Stimulated activated naive B cell treated with anti-CD40 and anti-IgM and Interleukin-4, amounts not matched to agents 10 μg/mL and 1 μg/mL and 100 μg/mL, for 72 hours (primary cell): ENCODE measurements at regions not wholly inside any gene's neighbourhood (a gene's known extent, or its start where the extent isn't known, plus 50 kb on each side); places are given as distances from the start of the nearest gene placed in this dataset.
"Not testable (repeated sequence)": the region's sequence is repeated elsewhere in the genome, so short reads cannot be mapped to it uniquely, and the experiment has no call there.

Source experiments
- ATAC-seq, 2 donors: fragments of 150-1000 bp; cut with Tn5 transposase; replicated peaks; 2 replicates each; pipeline ENCODE4 v1.10.0; 2021; ENCODE audit warnings: moderate library complexity in 1 of 2
- DNase-seq: peaks from one replicate; pipeline ENCODE4 v3.0.0; 2021
- H3K27ac Mint-ChIP-seq: one replicate; pipeline ENCODE4 v1.8.0; 2022; ENCODE audit warnings: mild to moderate bottlenecking, mixed read lengths
- H3K27me3 Mint-ChIP-seq, 2 donors: one replicate each; pipeline ENCODE4 v1.8.0; 2022; ENCODE audit warnings: mixed read lengths in 2 of 2
- H3K36me3 Mint-ChIP-seq, 2 donors: one replicate each; pipeline ENCODE4 v1.8.0; 2022; ENCODE audit warnings: mixed read lengths in 2 of 2, mild to moderate bottlenecking in 1 of 2
- H3K4me1 Mint-ChIP-seq, 2 donors: one replicate each; pipeline ENCODE4 v1.8.0; 2022; ENCODE audit warnings: mixed read lengths in 2 of 2, mild to moderate bottlenecking in 1 of 2
- H3K4me3 Mint-ChIP-seq, 2 donors: one replicate each; pipeline ENCODE4 v1.8.0; 2022; ENCODE audit warnings: mild to moderate bottlenecking in 2 of 2, mixed read lengths in 2 of 2, moderate library complexity in 1 of 2
- H3K9me3 Mint-ChIP-seq, 2 donors: one replicate each; pipeline ENCODE4 v1.8.0; 2022; ENCODE audit warnings: mixed read lengths in 2 of 2, mild to moderate bottlenecking in 1 of 2

- Mint-ChIP-seq H3K27ac (no peak overlapping the region), H3K4me3 (no peak overlapping the region), H3K4me1 (no peaks in the 10 kb centered on the region), H3K27me3 (no peaks in the 10 kb centered on the region), H3K9me3 (peaks cover 2 to 5% of the 10 kb centered on the region in 2 donors), H3K36me3 (no peaks in the 10 kb centered on the region)
- DNase-seq = no peak
- no peak for ATAC-seq
Observed at GRCh38 chr2:187782301-187782700, 228.1 kb upstream of the TFPI start.

- Mint-ChIP-seq H3K36me3 (no peaks in the 10 kb centered on the region), H3K4me1 (no peaks in the 10 kb centered on the region), H3K4me3 (no peak overlapping the region), H3K27me3 (no peaks in the 10 kb centered on the region), H3K27ac (no peak overlapping the region), H3K9me3 (peaks cover 5 to 10% of the 10 kb centered on the region in 2 donors)
- ATAC-seq = no peak
- no peak for DNase-seq
Observed at GRCh38 chr2:187783446-187783845, 229.2 kb upstream of the TFPI start.

GRCh38 chr2:187784138-187784537 is 229.9 kb upstream of the TFPI start:
- not testable (repeated sequence) for H3K9me3 Mint-ChIP-seq, H3K27ac Mint-ChIP-seq, H3K36me3 Mint-ChIP-seq, H3K27me3 Mint-ChIP-seq, H3K4me1 Mint-ChIP-seq, ATAC-seq, H3K4me3 Mint-ChIP-seq, DNase-seq

- Mint-ChIP-seq H3K9me3 (peaks cover 9 to 11% of the 10 kb centered on the region in 2 donors), H3K4me3 (no peak overlapping the region), H3K36me3 (no peaks in the 10 kb centered on the region), H3K4me1 (no peaks in the 10 kb centered on the region), H3K27ac (no peak overlapping the region), H3K27me3 (no peaks in the 10 kb centered on the region)
- ATAC-seq (no peak), DNase-seq (no peak)
Observed at GRCh38 chr2:187799601-187800000, 245.4 kb upstream of the TFPI start.

- Mint-ChIP-seq H3K4me1 (no peaks in the 10 kb centered on the region), H3K36me3 (no peaks in the 10 kb centered on the region)
- no peak for ATAC-seq
Observed at GRCh38 chr2:187803816-187804215, 249.6 kb upstream of the TFPI start.

GRCh38 chr2:187815113-187815512 is 260.9 kb upstream of the TFPI start:
- no peak for DNase-seq
- Mint-ChIP-seq H3K27ac (no peak overlapping the region), H3K9me3 (peaks cover 3 to 10% of the 10 kb centered on the region in 2 donors), H3K4me3 (no peak overlapping the region), H3K27me3 (no peaks in the 10 kb centered on the region), H3K36me3 (no peaks in the 10 kb centered on the region), H3K4me1 (no peaks in the 10 kb centered on the region)
- no peak for ATAC-seq

More at GRCh38 chr2:187803816-187804215, 249.6 kb upstream of the TFPI start:
- Mint-ChIP-seq H3K9me3 (peaks cover 5 to 7% of the 10 kb centered on the region in 2 donors), H3K27me3 (no peaks in the 10 kb centered on the region), H3K27ac (no peak overlapping the region), H3K4me3 (no peak overlapping the region)
- no peak for DNase-seq

GRCh38 chr2:187819624-187820023 is 265.4 kb upstream of the TFPI start:
- DNase-seq (no peak), ATAC-seq (no peak)
- H3K4me3 Mint-ChIP-seq = no peak overlapping the region
- H3K27ac Mint-ChIP-seq = no peak overlapping the region
- H3K4me1 Mint-ChIP-seq = no peaks in the 10 kb centered on the region
- H3K36me3 Mint-ChIP-seq = no peaks in the 10 kb centered on the region
- no peaks in the 10 kb centered on the region for H3K9me3 Mint-ChIP-seq
- H3K27me3 Mint-ChIP-seq = no peaks in the 10 kb centered on the region

GRCh38 chr2:187825108-187825507 is 270.9 kb upstream of the TFPI start:
- H3K4me3 Mint-ChIP-seq = no peak overlapping the region
- DNase-seq (no peak), ATAC-seq (no peak)
- H3K9me3 Mint-ChIP-seq = peaks cover 5 to 8% of the 10 kb centered on the region in 2 donors
- H3K4me1 Mint-ChIP-seq = no peaks in the 10 kb centered on the region
- H3K27me3 Mint-ChIP-seq = no peaks in the 10 kb centered on the region
- H3K27ac Mint-ChIP-seq = no peak overlapping the region
- H3K36me3 Mint-ChIP-seq = no peaks in the 10 kb centered on the region

GRCh38 chr2:187826023-187826422 is 271.8 kb upstream of the TFPI start:
- DNase-seq = no peak
- Mint-ChIP-seq H3K4me3 (no peak overlapping the region), H3K27me3 (no peaks in the 10 kb centered on the region), H3K9me3 (peaks cover 5 to 8% of the 10 kb centered on the region in 2 donors), H3K4me1 (no peaks in the 10 kb centered on the region), H3K36me3 (no peaks in the 10 kb centered on the region), H3K27ac (no peak overlapping the region)
- ATAC-seq = no peak

GRCh38 chr2:187834787-187835186 is 280.6 kb upstream of the TFPI start:
- ATAC-seq = no peak
- Mint-ChIP-seq H3K36me3 (no peaks in the 10 kb centered on the region), H3K4me1 (no peaks in the 10 kb centered on the region), H3K27me3 (no peaks in the 10 kb centered on the region), H3K27ac (no peak overlapping the region), H3K9me3 (peaks cover 0 to 1% of the 10 kb centered on the region in 2 donors), H3K4me3 (no peak overlapping the region)
- DNase-seq = no peak

- no peak overlapping the region for H3K4me3 Mint-ChIP-seq
- H3K9me3 Mint-ChIP-seq = no peaks in the 10 kb centered on the region
- H3K36me3 Mint-ChIP-seq = no peaks in the 10 kb centered on the region
- DNase-seq = no peak
- H3K27me3 Mint-ChIP-seq = no peaks in the 10 kb centered on the region
- no peaks in the 10 kb centered on the region for H3K4me1 Mint-ChIP-seq
- ATAC-seq = no peak
- no peak overlapping the region for H3K27ac Mint-ChIP-seq
Observed at GRCh38 chr2:187838690-187839089, 284.5 kb upstream of the TFPI start.

- no peak for DNase-seq
- H3K9me3 Mint-ChIP-seq = no peaks in the 10 kb centered on the region
- no peaks in the 10 kb centered on the region for H3K4me1 Mint-ChIP-seq
- no peak overlapping the region for H3K4me3 Mint-ChIP-seq
- ATAC-seq = no peak
- H3K27ac Mint-ChIP-seq = no peak overlapping the region
- no peaks in the 10 kb centered on the region for H3K36me3 Mint-ChIP-seq
- H3K27me3 Mint-ChIP-seq = no peaks in the 10 kb centered on the region
Observed at GRCh38 chr2:187842315-187842714, 288.1 kb upstream of the TFPI start.

- H3K9me3 Mint-ChIP-seq = no peaks in the 10 kb centered on the region
- no peaks in the 10 kb centered on the region for H3K36me3 Mint-ChIP-seq
- no peak overlapping the region for H3K4me3 Mint-ChIP-seq
- ATAC-seq (peak in 1 of 2 donors; percentile 42), DNase-seq (no peak)
- no peaks in the 10 kb centered on the region for H3K27me3 Mint-ChIP-seq
- H3K4me1 Mint-ChIP-seq = no peaks in the 10 kb centered on the region
- H3K27ac Mint-ChIP-seq = no peak overlapping the region
Observed at GRCh38 chr2:187842978-187843847, 289.0 kb upstream of the TFPI start.

- Mint-ChIP-seq H3K9me3 (no peaks in the 10 kb centered on the region), H3K4me3 (no peak overlapping the region), H3K36me3 (no peaks in the 10 kb centered on the region), H3K27ac (no peak overlapping the region), H3K27me3 (no peaks in the 10 kb centered on the region), H3K4me1 (no peaks in the 10 kb centered on the region)
- DNase-seq (no peak), ATAC-seq (no peak)
Observed at GRCh38 chr2:187847245-187848208, 293.3 kb upstream of the TFPI start.
